Bronchial epithelial cell (primary cell): ENCODE measurements at regions not wholly inside any gene's neighbourhood (a gene's known extent, or its start where the extent isn't known, plus 50 kb on each side); places are given as distances from the start of the nearest gene placed in this dataset.

ENCODE experiments used
- DNase-seq: peaks from one replicate; pipeline ENCODE4 v3.0.0-alpha.2; 2010; ENCODE audit warnings: low read depth
- FAIRE-seq: peaks from 2 replicates; lab custom pipeline; 2011; peaks lifted over from hg19 to GRCh38; lab: Jason Lieb, UNC
- H3K27me3 ChIP-seq: 2 replicates; pipeline ENCODE4 v1.5.1; 2011; ENCODE audit warnings: low read length; ENCODE audit not compliant: control insufficient read depth, insufficient read depth
- H3K36me3 ChIP-seq: 2 replicates; pipeline ENCODE4 v1.5.1; 2011; ENCODE audit warnings: low read length; ENCODE audit not compliant: control insufficient read depth, insufficient read depth
- H3K4me3 ChIP-seq: 2 replicates; pipeline ENCODE4 v1.5.1; 2011; ENCODE audit warnings: mild to moderate bottlenecking, low read depth, low read length, control low read depth
- CTCF ChIP-seq: IDR thresholded peaks from 2 replicates; pipeline ENCODE4 v1.5.1; 2011; ENCODE audit warnings: mild to moderate bottlenecking, moderate library complexity, low read length, control low read depth, inconsistent platforms; ENCODE audit not compliant: insufficient read depth, severe bottlenecking

- Histone ChIP-seq H3K27me3 (no peaks in the 10 kb centered on the region), H3K4me3 (no peak overlapping the region), H3K36me3 (no peaks in the 10 kb centered on the region)
- peak; percentile 40 for DNase-seq
- TF ChIP-seq CTCF = no peak
- no peak for FAIRE-seq
Measured at GRCh38 chr1:4963251-4963650, 308.8 kb downstream of the AJAP1 start.

DNA sequence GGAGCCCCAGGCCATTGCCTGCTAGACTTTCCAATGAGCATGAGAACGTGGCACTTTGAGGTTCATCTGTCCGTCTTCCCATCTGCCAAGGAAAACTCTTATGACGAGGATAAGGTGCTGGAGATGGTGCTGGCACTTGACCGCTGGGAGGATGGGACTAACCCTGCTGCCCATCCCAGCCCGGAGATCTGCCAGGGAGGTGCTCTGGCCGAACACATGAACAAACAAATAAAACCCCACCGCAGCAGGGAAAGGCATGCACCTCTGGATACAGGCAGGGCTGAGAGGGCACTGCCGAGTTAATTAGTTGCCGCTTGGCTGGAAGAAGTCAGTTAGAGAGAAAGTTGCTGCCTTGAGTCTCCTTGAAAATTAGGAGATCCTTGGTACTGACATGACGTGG lies 308.4 kb downstream of the AJAP1 start:
- no peak for DNase-seq
- Histone ChIP-seq H3K36me3 (no peaks in the 10 kb centered on the region), H3K27me3 (no peaks in the 10 kb centered on the region), H3K4me3 (no peak overlapping the region)
- TF ChIP-seq CTCF = no peak
- FAIRE-seq = no peak

DNA sequence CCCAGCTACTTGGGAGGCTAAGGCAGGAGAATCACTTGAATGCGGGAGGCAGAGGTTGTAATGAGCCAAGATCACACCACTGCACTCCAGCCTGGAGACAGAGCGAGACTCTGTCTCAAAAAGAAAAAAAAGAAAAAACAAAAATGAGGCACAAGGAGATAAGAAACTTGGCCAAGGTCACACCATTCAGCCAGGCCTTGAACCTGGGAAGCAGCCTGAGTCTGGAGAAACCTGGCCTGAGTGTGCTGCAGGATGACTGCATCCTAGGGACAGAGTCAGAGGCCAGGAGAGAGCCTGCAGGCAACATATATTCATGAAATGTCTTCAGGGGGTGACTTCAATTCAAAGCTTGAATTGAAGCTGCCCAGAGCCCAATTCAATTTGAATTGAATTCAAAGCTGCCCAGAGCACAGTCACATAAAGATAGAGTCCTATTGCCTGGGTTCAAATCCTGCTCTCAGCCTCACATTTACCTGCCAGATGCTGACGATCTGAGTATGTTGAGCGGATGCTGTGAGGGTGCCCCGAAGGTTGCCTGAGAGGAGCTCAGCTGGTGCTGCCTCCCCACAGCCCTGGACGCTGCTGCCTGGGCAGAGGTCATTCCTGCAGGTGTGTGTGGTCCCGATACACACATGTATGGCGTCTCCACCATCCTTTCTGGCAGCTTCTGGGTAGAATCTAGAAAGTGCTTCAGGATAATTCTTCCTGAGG lies 307.7 kb downstream of the AJAP1 start:
- Histone ChIP-seq H3K36me3 (no peaks in the 10 kb centered on the region), H3K4me3 (no peak overlapping the region), H3K27me3 (no peaks in the 10 kb centered on the region)
- TF ChIP-seq CTCF = no peak
- DNase-seq (no peak), FAIRE-seq (no peak)

- Histone ChIP-seq H3K27me3 (no peaks in the 10 kb centered on the region), H3K36me3 (no peaks in the 10 kb centered on the region), H3K4me3 (no peak overlapping the region)
- no peak for TF ChIP-seq CTCF
- DNase-seq (no peak), FAIRE-seq (no peak)
Measured at GRCh38 chr1:4960782-4961475, 306.5 kb downstream of the AJAP1 start.

DNA sequence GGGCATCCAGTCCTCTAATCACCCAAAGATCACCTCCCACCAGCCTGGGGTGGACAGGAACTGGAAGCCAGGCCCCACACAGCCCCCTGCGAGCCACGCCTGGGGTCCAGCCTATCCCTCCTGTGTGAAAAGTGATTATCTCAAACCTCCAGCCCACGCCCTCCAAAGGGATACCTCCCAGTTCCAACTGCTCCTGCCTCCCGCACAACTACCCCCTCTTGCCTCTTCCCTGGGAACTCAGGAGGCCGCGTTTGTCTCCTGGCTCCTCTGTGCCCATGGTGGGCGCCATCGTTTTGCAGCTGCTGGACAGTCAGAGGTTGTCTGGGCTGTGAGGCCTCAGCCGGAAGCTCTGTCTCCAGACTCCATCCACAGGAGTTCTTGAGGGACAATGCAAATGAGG lies 305.9 kb downstream of the AJAP1 start:
- no peak for TF ChIP-seq CTCF
- no peaks in the 10 kb centered on the region for H3K27me3 ChIP-seq
- DNase-seq = no peak
- FAIRE-seq = no peak
- H3K36me3 ChIP-seq = no peaks in the 10 kb centered on the region
- no peak overlapping the region for H3K4me3 ChIP-seq
